Epithelial cell of proximal tubule (primary cell): ENCODE measurements at regions not wholly inside any gene's neighbourhood (a gene's known extent, or its start where the extent isn't known, plus 50 kb on each side); places are given as distances from the start of the nearest gene placed in this dataset.

Source experiments
- DNase-seq: peaks from one replicate; pipeline ENCODE4 v3.0.0-alpha.2; 2011; ENCODE audit warnings: low read depth
- H3K4me3 ChIP-seq: 2 replicates; pipeline ENCODE4 v1.5.1; 2011; ENCODE audit warnings: low read depth, mild to moderate bottlenecking, low read length
- CTCF ChIP-seq: conservative IDR thresholded peaks from 2 replicates; pipeline ENCODE4 v1.5.1; 2012; ENCODE audit warnings: low read depth, mild to moderate bottlenecking, low read length

GRCh38 chr18:2002151-2002550, 569.2 kb downstream of the METTL4 start:
- no peak overlapping the region for H3K4me3 ChIP-seq
- no peak for DNase-seq
- no peak for TF ChIP-seq CTCF

DNA sequence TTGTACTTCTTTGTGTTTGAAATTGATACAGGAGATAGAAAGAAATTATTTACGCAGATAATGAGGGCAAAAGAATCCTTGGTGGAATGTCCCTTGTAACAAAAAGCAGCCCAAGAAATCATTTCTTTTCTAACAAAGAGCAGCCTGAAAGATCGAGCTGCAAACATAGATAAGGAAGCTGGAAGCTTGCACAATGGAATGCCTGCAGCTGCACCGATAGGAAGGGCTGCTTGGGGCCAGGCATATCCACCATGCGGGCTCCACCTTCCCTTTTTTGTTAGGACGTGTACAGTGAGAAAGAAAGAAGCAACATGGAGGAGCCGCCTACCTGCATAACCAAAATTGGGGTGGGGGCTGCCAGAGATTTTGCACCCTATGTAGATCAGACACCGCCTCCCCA, 568.7 kb downstream of the METTL4 start:
- no peak overlapping the region for H3K4me3 ChIP-seq
- TF ChIP-seq CTCF: no peak
- no peak for DNase-seq

- DNase-seq: no peak
- H3K4me3 ChIP-seq: no peak overlapping the region
- TF ChIP-seq CTCF: no peak
These were observed 561.2 kb downstream of the METTL4 start for GRCh38 chr18:2009942-2010697.

- DNase-seq: peak; percentile 85
- no peak overlapping the region for H3K4me3 ChIP-seq
- TF ChIP-seq CTCF: no peak
These were observed 544.3 kb downstream of the METTL4 start for GRCh38 chr18:2027016-2027415.

DNA sequence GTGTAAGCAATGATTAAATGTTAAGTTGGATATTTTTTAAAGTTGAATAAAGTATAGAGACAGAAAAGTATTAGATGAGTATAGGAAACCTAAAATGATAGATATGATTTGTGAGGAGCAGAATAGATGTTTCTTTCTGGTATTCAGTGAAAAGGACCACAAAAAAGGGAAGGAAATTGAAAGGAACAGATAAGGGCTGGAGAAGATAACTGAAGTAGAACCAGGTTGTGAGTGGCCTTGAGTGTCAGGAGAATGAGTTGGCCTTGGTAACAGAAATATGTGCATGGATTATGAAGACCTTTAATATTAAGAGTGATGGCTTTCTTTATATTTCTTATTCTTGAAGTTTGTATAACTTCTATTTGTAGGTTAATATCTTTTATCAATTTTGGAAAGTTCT, 543.5 kb downstream of the METTL4 start:
- H3K4me3 ChIP-seq: no peak overlapping the region
- no peak for DNase-seq
- TF ChIP-seq CTCF: no peak

DNA sequence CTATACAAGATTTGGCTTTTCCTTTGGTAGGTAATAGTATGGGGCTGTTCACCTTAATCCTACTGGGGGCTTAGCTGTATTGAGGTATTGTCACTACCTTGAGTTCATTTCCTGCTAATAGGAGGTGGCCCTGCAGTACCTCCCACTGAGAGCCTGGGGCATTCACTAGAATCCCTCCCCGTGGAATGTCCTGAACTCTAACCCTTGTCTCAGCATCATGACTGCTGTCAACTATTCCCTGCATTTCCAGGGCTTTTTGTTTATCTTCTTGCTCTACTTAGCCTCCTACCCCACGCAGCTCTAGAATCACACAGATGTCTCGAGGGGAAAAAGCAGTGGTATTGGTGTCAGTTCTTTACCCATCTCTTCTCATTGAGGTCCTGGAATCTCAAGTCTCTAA, 542.3 kb downstream of the METTL4 start:
- H3K4me3 ChIP-seq: no peak overlapping the region
- no peak for TF ChIP-seq CTCF
- DNase-seq: no peak

DNA sequence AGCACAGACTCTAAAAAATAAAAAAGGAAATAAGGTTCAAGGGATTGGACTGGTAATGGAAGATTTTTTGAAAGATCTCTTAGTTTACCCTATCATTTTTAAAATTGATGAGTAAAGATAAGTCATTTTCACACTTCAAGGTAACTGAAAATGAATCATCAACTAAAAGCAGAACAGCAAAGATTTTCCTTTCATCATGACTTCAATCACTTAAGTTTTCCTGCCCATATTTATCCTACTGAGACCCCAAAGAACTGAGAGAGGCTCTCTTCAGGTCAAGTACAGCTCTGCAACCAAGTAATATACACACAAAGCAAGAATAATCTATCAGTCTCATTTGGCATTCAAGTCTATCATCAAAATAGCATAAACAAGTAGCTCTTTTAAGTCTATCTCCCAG, 540.7 kb downstream of the METTL4 start:
- DNase-seq: no peak
- no peak overlapping the region for H3K4me3 ChIP-seq
- no peak for TF ChIP-seq CTCF
